ENCODE measurements at regions not wholly inside any gene's neighbourhood (a gene's known extent, or its start where the extent isn't known, plus 50 kb on each side); places are given as distances from the start of the nearest gene placed in this dataset.

GRCh38 chr3:5270666-5271371 lies 83.3 kb downstream of the EDEM1 start:
- no peak for DNase-seq

DNA sequence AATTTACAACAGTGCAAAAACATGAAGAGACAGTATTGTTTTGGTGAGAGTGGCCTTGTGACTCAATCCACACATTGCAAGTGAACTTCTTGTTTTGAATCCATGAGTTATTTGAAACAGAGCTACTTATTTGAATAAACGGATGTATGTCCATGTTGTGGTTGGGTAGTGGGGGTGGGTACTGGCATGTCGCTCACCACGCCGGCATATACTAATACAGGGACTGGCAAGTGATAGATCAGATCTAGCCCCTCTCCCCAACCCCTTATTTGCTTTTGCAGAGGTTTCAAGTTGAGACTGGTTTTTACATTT lies 83.8 kb downstream of the EDEM1 start:
- DNase-seq = no peak

DNA sequence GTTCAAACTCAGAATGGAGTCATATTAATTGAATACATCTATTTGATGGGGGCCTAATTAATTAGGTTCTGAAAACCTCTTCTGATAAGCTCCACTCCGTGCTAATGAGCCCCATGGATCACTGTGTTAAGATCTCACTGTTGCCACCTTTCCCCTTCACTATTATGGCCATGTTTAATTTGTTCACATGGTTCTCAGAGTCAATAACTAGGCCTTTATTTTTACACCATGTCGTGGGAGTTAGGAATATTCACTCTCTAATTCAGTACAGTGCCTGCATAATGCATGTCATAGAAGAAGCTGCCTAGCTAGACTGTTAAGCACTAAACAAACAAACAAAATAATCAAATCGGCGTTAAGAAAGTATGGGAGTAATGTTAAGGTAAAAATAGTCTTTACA lies 84.9 kb downstream of the EDEM1 start:
- DNase-seq = no peak

GRCh38 chr3:5274091-5274490 lies 86.6 kb downstream of the EDEM1 start:
- no peak for DNase-seq

DNA sequence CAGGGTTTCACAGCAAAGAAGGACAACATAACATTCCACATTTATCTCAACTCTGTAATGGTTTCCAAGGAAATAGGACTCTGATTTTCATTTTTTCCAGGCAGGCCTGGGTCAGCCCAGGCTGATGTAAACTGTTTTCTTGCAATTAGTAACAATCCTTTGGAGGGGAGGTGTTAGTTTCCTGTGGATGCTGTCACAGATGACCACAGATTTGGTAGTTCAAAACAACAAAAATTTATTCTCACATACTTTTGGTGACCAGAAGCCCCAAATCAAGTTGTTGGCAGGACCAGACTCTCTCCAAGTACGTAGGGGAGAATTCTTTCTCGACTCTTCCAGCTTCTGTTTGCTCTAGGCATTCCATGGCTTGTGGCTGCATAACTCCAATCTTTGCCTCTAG lies 88.0 kb downstream of the EDEM1 start:
- DNase-seq = no peak

GRCh38 chr3:5276934-5277333 lies 89.4 kb downstream of the EDEM1 start:
- DNase-seq = no peak

- no peak for DNase-seq
These were observed 90.2 kb downstream of the EDEM1 start for GRCh38 chr3:5277612-5278236.

GRCh38 chr3:5278666-5279065 lies 91.2 kb downstream of the EDEM1 start:
- no peak for DNase-seq

- no peak for DNase-seq
These were observed 95.2 kb downstream of the EDEM1 start for GRCh38 chr3:5282703-5283102.

- no peak for DNase-seq
These were observed 97.9 kb downstream of the EDEM1 start for GRCh38 chr3:5285439-5285838.

GRCh38 chr3:5290915-5291314 lies 103.4 kb downstream of the EDEM1 start:
- DNase-seq = no peak

DNA sequence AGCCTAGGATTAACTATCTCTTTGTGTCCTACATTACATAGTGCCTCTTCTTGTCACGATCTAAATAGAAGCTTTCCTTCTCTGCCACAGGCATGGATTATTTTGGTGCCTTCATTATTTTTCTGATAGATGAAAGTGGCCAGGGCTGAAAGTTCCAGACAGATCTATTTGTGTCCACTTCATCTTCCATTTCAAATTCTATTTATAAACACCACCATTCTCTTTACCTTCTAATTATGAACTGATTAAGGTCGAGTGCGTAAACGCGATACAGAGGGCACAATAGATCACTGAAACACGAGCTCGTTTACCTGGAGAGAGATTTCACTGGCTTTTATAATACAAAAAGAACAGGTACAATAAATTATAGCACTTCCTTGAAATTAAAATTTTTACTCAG lies 105.0 kb downstream of the EDEM1 start:
- DNase-seq = no peak

DNA sequence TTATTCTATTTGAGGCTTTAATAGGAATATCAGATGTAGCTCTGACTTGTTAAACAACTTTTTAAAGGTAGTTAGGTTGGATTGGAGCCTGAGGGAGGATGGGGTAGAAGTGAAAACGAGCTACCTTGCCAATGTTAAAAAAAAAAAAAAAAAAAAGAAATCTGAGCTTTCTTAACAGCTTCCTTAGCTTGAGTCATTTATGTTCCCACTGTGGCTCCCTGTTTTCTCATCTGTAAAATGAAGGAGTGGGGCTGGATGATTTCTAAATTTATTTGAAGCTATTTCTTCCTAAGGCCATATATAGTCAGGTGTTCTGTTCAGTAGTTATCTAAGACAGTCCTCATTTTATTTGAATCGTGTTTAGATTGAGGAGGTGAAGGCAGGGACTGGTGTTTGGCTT lies 105.7 kb downstream of the EDEM1 start:
- no peak for DNase-seq

DNA sequence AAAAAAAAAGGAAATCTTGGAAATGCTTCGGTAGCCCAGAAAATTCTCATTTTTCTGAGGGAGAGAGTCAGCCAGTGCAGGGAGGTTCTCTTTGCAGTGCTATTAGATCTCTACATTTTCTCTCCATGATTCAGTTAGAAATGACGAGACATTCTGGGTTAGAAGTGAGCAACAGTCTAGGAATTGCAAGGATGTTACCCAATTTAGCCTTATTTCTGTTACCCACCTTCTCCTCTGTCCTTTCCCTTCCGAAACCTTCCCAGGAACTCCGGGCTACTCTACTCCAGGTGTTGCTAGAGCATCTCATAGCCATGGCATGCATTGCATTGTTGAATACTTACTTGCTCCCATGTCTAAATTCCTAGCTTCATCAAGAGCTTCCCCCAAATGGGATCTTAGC lies 106.8 kb downstream of the EDEM1 start:
- DNase-seq = no peak

DNA sequence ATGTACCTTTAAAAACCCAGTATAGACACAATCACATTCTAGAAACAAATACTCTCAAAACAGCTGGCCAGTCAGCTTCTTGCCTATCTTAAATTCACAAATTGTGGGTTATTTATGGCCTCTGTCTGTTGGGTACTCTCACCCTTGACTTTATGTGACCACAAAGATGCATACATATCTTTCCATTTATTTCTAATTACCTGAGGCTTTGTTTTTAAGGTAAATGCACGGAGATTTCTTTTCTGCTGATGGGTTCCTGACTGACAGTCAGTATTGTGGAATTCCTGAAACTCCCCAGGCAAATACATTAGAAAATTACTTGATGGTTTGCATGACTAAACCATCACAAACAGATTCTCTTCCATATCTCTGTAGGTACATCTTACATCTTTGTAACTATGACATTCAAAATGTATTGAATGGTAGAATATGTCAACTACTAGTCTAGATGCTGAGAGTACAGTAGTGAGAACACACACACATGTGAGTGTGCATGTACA lies 107.7 kb downstream of the EDEM1 start:
- no peak for DNase-seq

- DNase-seq = no peak
These were observed 108.9 kb downstream of the EDEM1 start for GRCh38 chr3:5296362-5296761.

DNA sequence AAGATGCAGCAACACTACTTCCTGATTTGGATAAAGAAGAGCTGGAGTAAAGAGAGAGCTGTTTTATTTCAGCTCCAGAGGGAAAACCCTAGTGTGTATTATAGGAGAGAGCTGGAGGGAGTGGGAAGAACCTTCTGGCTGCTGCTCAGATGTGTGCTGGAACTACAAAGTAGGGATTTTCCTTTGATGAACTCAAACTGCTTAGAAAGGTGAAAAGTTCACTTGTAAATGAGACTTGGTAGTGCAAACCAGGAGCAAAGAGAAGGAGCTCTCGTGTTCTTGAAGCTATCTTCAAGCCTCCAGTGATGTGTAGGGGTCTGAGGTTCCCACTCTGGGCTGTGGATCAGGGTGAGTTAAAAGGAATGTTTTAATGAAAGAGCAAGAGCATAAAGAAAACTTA lies 110.4 kb downstream of the EDEM1 start:
- DNase-seq = peak; percentile 29 to 33

DNA sequence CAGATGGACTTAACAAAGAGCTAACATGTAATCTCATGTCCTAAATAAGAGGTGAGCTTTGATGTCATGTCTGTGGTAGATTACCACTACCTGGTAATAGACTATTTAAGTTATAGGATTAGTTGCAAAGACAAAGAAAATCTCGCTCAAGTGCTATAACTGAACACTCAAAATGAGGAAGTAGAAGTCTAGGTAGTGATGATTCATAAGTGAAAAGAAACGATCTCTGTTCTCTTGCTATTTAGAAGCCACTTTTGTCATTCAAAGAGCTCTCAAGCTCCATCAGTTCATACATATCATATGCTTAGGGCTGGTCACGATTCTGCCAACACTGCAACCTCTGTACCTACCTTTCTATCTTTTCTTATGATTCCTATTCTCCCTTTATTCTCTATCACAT lies 110.9 kb downstream of the EDEM1 start:
- DNase-seq = peak; percentile 87 to 96

DNA sequence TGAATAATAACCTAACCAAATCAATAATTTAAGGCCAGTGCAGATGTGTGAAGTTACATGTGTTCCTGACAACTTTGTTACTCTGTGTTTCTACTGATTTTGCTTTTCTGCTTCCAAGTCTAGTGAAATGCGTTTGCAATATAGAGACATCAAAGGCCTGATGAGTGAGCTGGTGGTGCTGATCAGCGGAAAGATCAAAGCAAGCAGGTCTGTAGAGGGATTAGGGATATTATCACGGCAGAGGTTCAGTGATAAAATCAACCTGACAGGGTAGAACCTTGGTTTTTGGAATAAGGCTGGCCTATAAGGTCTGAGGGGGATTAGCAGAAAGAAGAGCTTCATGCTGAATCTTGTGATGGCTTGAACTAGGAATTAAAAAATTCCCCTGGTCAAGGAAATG lies 111.7 kb downstream of the EDEM1 start:
- no peak for DNase-seq

DNA sequence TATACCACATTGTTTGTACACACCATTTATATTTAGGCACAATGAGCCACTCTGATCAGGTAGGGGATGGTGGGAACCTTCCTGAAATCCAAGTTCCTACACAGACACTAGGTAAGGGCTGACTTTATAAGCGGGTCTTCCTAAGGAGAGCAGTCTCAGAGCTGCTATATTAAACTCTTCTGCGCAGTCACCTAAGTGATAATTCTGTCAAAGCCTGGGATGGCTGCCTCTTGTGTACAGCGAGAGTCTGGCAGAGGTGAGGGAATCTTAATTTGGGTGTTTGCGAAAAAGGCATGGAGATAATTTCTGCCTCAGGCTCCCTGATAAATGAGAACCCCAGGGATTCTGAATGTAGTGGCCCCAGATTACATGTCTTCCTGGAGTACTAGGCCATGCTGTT lies 113.1 kb downstream of the EDEM1 start:
- DNase-seq = no peak

GRCh38 chr3:5301651-5302297 lies 114.3 kb downstream of the EDEM1 start:
- no peak for DNase-seq

DNA sequence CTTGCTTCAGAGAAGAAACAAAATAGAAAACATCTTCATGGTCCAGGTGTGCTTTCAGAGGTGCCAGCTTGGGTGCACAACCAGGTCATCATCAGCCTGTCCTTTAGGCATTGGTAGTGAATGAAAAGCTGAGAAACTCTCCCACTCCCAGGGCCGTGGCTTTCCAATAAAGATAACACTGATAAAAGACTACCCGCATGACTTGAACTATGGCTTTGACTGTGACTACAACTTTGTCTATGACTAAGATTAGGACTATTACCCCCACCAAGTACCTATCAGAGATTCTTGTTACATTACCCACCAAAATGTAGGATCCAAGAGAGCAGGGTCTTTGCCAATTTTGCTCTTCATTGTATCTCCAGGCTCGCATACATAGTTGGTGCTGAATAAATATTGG lies 115.2 kb downstream of the EDEM1 start:
- no peak for DNase-seq

DNA sequence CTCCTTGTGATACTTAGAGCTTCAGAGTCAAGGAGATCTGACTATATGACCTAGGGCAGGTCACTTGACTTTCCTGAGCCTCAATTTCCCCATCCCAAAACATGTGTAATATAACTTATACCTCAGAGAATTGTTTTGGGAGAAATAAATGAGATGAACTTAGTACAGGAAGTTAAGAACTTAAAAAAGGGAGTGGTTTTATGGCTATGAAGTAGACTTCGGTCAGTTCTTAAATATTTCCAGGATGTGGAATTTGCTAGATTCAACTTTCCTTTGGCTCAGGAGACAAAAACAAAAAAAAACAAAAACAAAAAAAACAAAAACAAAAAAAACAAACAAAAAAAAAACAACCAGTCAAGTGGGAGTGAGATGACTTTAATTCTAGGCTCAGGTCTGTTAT lies 116.7 kb downstream of the EDEM1 start:
- DNase-seq = no peak

Data from Kasumi-1 (cell line).